Mucosa of descending colon (tissue), 3 donors: ENCODE measurements at regions not wholly inside any gene's neighbourhood (a gene's known extent, or its start where the extent isn't known, plus 50 kb on each side); places are given as distances from the start of the nearest gene placed in this dataset.

Experiments
- ATAC-seq: fragments of 200-7000 bp; cut with Tn5 transposase; one replicate; pipeline ENCODE4 v1.9.1; 2020; ENCODE audit warnings: mild to moderate bottlenecking, moderate library complexity
- DNase-seq, 3 donors: peaks; one replicate each; pipeline ENCODE4 v3.0.0-alpha.2; 2020
- H3K36me3 ChIP-seq: fragments of 200-600 bp; one replicate; pipeline ENCODE4 v1.8.0; 2021; ENCODE audit warnings: low read depth, mild to moderate bottlenecking
- H3K4me1 ChIP-seq: fragments of 200-600 bp; one replicate; pipeline ENCODE4 v1.8.0; 2021; ENCODE audit warnings: low read depth, mild to moderate bottlenecking
- H3K4me3 ChIP-seq: fragments of 200-600 bp; one replicate; pipeline ENCODE4 v1.8.0; 2021; ENCODE audit warnings: mild to moderate bottlenecking
- H3K9me3 ChIP-seq: fragments of 200-600 bp; one replicate; pipeline ENCODE4 v1.8.0; 2021; ENCODE audit warnings: mild to moderate bottlenecking
- intact Hi-C, 2 donors: fragments of 100-400 bp; cut with DNase I in 1 of 2; cut with micrococcal nuclease in 1 of 2; formaldehyde crosslinking; loops; one replicate each; pipeline versions ENCODE4 v1.11.0 to v1.11.1; 2022; cut with DNase I, micrococcal nuclease
- TF ChIP-seq, protein P1 (sequence below): fragments of 200-600 bp; IDR thresholded peaks from one replicate; pipeline ENCODE4 v1.8.0; 2022; ENCODE audit warnings: antibody characterized with exemption, mild to moderate bottlenecking
- donor health status: DM: no; HTN: no; CAD: no; lungs with moderate emphysema.
- donor health status: DM: no; HTN: no; CAD: no.
- donor health status: DM: no; HTN: yes; CAD: no.

DNA sequence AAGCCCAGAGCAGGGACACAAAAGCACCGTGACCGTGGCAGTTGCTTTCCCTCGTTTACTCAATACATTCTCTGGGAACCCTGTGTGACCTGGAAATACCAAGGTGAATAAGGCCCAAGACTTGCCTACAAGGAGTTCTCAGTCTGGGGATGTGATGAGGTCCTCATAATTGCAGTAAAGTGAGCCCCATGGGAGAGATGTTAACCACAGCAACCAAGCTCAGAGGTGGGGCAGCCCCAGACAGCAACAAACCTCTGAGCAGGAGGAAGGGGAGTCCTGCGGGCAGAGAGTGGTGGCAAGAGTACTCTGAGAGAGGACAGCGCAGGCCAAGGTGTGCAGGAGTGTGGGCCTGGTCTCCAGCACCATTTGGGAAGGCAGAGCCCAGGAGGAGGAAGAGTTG is 91.6 kb downstream of the TTC32 start:
- no peak for ATAC-seq
- TF ChIP-seq, protein P1, sequence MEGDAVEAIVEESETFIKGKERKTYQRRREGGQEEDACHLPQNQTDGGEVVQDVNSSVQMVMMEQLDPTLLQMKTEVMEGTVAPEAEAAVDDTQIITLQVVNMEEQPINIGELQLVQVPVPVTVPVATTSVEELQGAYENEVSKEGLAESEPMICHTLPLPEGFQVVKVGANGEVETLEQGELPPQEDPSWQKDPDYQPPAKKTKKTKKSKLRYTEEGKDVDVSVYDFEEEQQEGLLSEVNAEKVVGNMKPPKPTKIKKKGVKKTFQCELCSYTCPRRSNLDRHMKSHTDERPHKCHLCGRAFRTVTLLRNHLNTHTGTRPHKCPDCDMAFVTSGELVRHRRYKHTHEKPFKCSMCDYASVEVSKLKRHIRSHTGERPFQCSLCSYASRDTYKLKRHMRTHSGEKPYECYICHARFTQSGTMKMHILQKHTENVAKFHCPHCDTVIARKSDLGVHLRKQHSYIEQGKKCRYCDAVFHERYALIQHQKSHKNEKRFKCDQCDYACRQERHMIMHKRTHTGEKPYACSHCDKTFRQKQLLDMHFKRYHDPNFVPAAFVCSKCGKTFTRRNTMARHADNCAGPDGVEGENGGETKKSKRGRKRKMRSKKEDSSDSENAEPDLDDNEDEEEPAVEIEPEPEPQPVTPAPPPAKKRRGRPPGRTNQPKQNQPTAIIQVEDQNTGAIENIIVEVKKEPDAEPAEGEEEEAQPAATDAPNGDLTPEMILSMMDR = no peak
- Histone ChIP-seq H3K36me3 (no peaks in the 10 kb centered on the region), H3K9me3 (no peaks in the 10 kb centered on the region), H3K4me3 (no peak overlapping the region), H3K4me1 (no peaks in the 10 kb centered on the region)
- DNase-seq = no peak
- intact Hi-C loops = no loop called here

DNA sequence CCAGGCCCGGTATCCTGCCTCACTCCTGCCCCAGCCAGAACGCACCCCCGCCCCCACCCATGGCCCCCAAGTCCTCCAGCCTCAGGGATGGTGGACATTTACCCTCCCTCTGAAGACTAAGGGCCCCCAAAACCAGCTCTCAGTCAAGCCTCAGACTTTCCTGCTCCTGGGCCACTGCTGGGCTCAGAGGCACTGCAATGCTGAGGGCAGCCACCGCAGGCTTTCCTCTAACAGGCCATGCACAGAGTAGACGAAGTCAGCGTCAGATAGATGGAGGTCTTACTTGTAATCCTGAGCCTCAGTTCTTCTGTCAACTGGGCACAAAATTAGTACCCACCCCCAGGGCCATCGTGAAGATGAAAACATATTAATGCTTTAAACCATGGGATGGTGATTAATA is 92.6 kb downstream of the TTC32 start:
- Histone ChIP-seq H3K4me1 (no peaks in the 10 kb centered on the region), H3K36me3 (no peaks in the 10 kb centered on the region), H3K9me3 (no peaks in the 10 kb centered on the region), H3K4me3 (no peak overlapping the region)
- DNase-seq = no peak
- ATAC-seq = no peak
- intact Hi-C loops = no loop called here
- TF ChIP-seq, protein P1 = no peak

DNA sequence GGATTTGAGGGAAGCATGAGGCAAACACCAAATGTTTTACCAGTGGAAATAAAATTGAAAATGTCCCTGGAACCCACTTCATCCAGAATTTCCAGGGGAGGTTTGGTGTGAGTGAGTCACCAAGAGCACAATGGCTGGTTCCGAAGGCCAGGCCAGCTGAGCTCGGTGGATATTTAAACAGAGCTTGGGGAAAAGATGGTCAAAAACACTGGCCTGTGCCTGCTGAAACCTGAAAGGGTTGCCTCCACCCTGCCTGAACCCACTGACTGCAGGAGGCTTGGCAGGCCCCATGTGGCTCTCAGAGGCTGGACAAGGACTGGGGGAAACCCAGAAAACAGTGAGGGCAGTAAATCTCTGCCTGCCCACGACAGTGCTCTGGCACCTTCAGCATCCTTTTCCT is 93.9 kb downstream of the TTC32 start:
- H3K4me3 ChIP-seq = no peak overlapping the region
- intact Hi-C loops = no loop called here
- TF ChIP-seq, protein P1 = no peak
- ATAC-seq (no peak), DNase-seq (no peak)
- no peaks in the 10 kb centered on the region for H3K4me1 ChIP-seq
- H3K36me3 ChIP-seq = no peaks in the 10 kb centered on the region
- H3K9me3 ChIP-seq = no peaks in the 10 kb centered on the region

DNA sequence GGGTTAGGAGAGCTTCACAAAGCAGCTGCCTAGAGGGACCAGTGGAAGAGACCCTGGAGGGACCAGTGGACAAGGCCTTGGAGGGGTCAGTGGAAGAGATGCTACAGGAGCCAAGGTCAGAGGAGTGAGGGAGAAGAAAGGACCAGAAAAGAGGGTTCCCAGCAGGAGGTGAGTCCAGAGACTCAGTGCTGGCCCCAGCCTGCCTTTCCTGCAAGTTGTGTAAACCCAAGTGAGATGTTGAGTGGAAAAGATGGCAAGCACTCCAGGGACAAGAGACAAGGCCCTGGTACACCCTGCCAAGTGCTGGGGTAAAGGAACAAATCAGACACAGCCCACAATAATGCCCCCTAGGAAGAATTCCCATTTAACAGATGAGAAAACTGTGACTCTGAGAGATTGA is 94.4 kb downstream of the TTC32 start:
- DNase-seq = no peak
- intact Hi-C loops = no loop called here
- TF ChIP-seq, protein P1 = no peak

DNA sequence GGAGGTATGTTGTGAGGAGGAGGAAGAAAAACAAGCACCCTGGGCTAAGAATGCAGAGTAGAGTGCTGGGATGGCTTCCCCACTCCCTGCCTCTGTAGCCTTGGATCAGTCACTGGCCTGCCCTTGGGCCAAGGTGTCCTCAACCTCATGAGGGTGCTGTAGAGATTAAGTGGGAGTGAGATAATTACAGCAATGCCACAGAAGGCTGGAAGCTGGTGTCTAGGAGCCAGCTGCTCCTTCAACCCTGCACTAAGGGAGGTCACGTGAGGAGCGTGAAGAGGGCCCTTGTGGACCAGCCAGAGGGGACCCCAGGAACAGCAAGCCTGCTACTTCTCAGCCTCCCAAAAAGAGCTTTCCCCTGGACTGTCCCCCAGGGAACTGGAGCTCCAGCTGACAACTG is 95.2 kb downstream of the TTC32 start:
- DNase-seq (no peak), ATAC-seq (no peak)
- no peaks in the 10 kb centered on the region for H3K4me1 ChIP-seq
- TF ChIP-seq, protein P1 = no peak
- no peaks in the 10 kb centered on the region for H3K9me3 ChIP-seq
- H3K4me3 ChIP-seq = no peak overlapping the region
- intact Hi-C loops = no loop called here
- no peaks in the 10 kb centered on the region for H3K36me3 ChIP-seq

More for the DNA sequence above, 94.4 kb downstream of the TTC32 start:
- no peak overlapping the region for H3K4me3 ChIP-seq
- no peaks in the 10 kb centered on the region for H3K4me1 ChIP-seq
- no peaks in the 10 kb centered on the region for H3K36me3 ChIP-seq
- no peaks in the 10 kb centered on the region for H3K9me3 ChIP-seq
- ATAC-seq = no peak

DNA sequence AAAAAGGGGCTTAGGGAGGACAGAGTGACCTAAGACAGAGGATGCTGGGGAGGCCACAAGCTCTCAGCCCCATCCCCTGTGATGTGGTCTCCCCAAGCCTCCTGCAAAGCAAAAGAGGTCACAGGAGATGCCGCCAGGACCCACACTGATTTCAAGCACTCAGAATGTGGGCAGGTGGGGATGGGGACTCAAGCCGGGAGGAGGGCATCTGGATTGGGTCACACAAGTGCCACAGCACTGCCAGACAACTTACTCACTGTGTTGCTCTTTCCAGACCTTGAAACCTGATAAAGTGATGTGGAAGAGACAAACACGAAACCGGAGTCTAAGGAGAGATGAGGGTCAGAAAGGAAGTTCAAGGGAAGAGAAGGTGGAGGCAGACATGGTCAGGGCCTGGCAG is 95.7 kb downstream of the TTC32 start:
- no peak overlapping the region for H3K4me3 ChIP-seq
- DNase-seq (no peak), ATAC-seq (no peak)
- H3K4me1 ChIP-seq = no peaks in the 10 kb centered on the region
- intact Hi-C loops = no loop called here
- H3K36me3 ChIP-seq = no peaks in the 10 kb centered on the region
- no peaks in the 10 kb centered on the region for H3K9me3 ChIP-seq
- TF ChIP-seq, protein P1 = no peak
